ENCODE measurements at regions not wholly inside any gene's neighbourhood (a gene's known extent, or its start where the extent isn't known, plus 50 kb on each side); places are given as distances from the start of the nearest gene placed in this dataset.
"Not testable (repeated sequence)": the region's sequence is repeated elsewhere in the genome, so short reads cannot be mapped to it uniquely, and the experiment has no call there.

GRCh38 chr6:74579794-74580193 is 626.1 kb downstream of the COL12A1 start:
- no peak for DNase-seq

- DNase-seq: no peak
Observed at GRCh38 chr6:74579047-74579446, 626.8 kb downstream of the COL12A1 start.

GRCh38 chr6:74578339-74578738 is 627.5 kb downstream of the COL12A1 start:
- DNase-seq: no peak

- DNase-seq: no peak
Observed at GRCh38 chr6:74577619-74578018, 628.2 kb downstream of the COL12A1 start.

GRCh38 chr6:74574794-74575193 is 631.1 kb downstream of the COL12A1 start:
- peak; percentile 2 for DNase-seq

- DNase-seq: no peak
Observed at GRCh38 chr6:74573613-74574012, 632.2 kb downstream of the COL12A1 start.

- DNase-seq: no peak
Observed at GRCh38 chr6:74570044-74570443, 635.8 kb downstream of the COL12A1 start.

- no peak for DNase-seq
Observed at GRCh38 chr6:74568861-74569260, 637.0 kb downstream of the COL12A1 start.

GRCh38 chr6:74567923-74568290 is 637.9 kb downstream of the COL12A1 start:
- not testable (repeated sequence) for DNase-seq

GRCh38 chr6:74567281-74567922 is 638.5 kb downstream of the COL12A1 start:
- DNase-seq: no peak

- no peak for DNase-seq
Observed at GRCh38 chr6:74557236-74557635, 648.6 kb downstream of the COL12A1 start.

- DNase-seq: no peak
Observed at GRCh38 chr6:74554041-74554440, 651.8 kb downstream of the COL12A1 start.

GRCh38 chr6:74551896-74552295 is 654.0 kb downstream of the COL12A1 start:
- no peak for DNase-seq

- DNase-seq: no peak
Observed at GRCh38 chr6:74550821-74551220, 655.0 kb downstream of the COL12A1 start.

GRCh38 chr6:74549746-74550145 is 656.1 kb downstream of the COL12A1 start:
- no peak for DNase-seq

GRCh38 chr6:74534465-74535211 is 671.2 kb downstream of the COL12A1 start:
- DNase-seq: peak; percentile 53

- DNase-seq: no peak
Observed at GRCh38 chr6:74519163-74519562, 686.7 kb downstream of the COL12A1 start.

- DNase-seq: no peak
Observed at GRCh38 chr6:74518035-74518434, 687.8 kb downstream of the COL12A1 start.

- no peak for DNase-seq
Observed at GRCh38 chr6:74510878-74511277, 695.0 kb downstream of the COL12A1 start.

- DNase-seq: no peak
Observed at GRCh38 chr6:74507649-74508048, 698.2 kb downstream of the COL12A1 start.

- no peak for DNase-seq
Observed at GRCh38 chr6:74505391-74505790, 700.5 kb downstream of the COL12A1 start.

GRCh38 chr6:74504941-74505340 is 700.9 kb downstream of the COL12A1 start:
- no peak for DNase-seq

- DNase-seq: no peak
Observed at GRCh38 chr6:74492587-74492986, 713.3 kb downstream of the COL12A1 start.

- DNase-seq: no peak
Observed at GRCh38 chr6:74491844-74492374, 713.9 kb downstream of the COL12A1 start.
